Stimulated activated CD8-positive, alpha-beta memory T cell treated with anti-CD3 and anti-CD28 coated beads, Interleukin-4, amount 100 ng/mL, for 48 hours (primary cell): ENCODE measurements at regions not wholly inside any gene's neighbourhood (a gene's known extent, or its start where the extent isn't known, plus 50 kb on each side); places are given as distances from the start of the nearest gene placed in this dataset.
"Not testable (repeated sequence)": the region's sequence is repeated elsewhere in the genome, so short reads cannot be mapped to it uniquely, and the experiment has no call there.

Experiments
- DNase-seq: peaks from one replicate; pipeline ENCODE4 v3.0.0-alpha.2; 2020

GRCh38 chr7:85866540-85866939 lies 679.7 kb upstream of the SEMA3D start:
- DNase-seq, result no peak

DNA sequence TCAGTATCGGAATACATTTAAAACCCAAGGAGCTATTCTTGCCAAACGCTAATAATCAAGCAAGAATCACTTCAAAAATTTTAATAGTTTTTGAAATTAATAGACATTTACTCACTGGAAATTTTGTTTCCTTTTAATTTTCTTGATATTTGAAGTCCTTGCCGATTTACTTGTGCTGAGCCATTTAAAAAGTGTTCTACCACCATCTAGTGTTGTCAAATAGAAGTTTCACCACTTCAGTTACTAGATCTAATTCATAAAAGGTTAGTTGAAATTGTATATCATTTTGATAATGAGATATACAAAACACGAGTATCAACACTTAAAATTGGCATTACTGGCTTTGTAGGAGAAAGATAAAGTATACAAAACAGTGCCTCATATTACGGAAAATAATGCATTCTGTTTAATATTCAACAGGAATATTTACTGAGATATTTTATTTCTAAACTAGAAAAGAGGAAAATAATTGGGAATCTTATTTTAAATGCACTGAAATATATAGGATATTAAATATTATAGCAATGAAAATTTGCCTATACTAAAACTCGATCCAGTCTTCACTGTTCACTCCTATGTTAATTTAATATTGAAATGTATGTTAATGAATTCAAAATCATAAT lies 664.8 kb upstream of the SEMA3D start:
- DNase-seq, result no peak

DNA sequence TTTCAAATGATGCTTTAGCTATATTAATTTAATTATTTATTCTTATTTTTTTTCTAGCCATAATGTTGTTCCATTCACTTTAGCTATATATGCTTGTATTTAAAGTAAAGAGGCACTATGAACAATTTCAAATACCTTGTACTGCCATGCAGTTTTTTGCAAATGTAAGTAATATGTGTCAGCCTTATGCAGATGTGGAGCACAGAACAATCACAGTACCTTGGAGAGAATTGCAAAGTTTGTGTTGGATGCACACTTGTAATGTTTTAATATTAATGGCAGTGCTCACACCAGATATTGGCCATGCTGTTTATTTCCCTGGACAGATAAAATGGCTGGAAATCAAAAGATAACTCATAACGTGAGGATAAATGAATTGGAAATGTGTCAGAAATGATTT lies 663.5 kb upstream of the SEMA3D start:
- DNase-seq, result no peak

DNA sequence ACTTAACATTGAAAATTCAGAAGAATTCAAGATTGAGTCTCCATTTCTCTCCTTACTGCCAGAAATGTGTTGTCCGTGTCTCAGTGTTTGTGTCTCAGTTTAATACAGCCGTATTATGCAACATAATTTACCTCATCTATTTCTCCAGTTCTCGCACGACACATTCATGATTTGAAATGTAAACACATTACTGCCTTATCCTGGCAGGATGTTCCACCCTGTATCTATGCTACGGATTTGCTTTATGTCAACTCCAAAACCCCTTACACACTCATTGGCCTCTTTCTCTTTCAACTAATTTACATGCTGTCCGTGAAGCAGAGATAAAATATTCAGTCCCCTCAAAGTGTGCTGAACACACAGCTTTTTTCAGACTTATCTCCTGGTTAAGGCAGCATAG lies 653.7 kb upstream of the SEMA3D start:
- DNase-seq, result no peak

DNA sequence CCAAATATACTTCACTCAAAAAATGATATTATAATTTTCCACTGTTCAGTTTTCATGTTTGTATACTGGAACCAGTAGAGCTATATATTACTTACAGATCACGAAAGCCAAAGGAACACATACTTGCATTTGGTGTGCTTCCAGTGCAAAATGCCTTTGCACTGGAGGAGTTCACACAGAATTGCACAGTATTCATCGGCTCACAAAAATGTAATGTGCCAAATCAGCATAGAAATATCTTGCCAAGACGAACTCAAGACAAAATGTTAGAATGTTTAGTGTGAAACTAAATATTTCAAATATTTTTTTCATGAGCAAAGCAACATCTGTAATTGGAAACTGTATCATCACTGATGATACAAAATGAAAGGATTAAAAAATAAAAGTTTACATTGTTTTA lies 646.2 kb upstream of the SEMA3D start:
- no peak for DNase-seq

DNA sequence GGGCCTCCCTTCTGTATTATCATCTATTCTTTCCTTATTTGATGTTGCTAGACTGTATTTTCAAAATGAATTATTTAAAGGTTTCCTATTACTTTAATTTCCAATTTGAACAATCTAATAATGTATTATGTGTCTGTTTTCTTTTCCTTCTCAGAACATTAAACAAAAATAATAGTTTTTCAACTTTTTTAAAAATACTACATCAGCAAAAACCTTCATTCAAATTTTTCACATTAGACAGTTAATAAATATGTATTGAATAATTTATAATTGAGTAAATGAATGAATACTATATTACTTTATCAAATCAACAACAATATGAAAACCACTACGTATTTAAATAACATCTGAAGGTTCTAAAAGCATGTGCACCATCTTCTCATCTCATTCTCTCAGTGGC lies 644.1 kb upstream of the SEMA3D start:
- no peak for DNase-seq

GRCh38 chr7:85829817-85830432 lies 643.1 kb upstream of the SEMA3D start:
- no peak for DNase-seq

GRCh38 chr7:85829176-85829575 lies 642.3 kb upstream of the SEMA3D start:
- DNase-seq, result no peak

GRCh38 chr7:85828614-85829013 lies 641.8 kb upstream of the SEMA3D start:
- DNase-seq, result no peak

DNA sequence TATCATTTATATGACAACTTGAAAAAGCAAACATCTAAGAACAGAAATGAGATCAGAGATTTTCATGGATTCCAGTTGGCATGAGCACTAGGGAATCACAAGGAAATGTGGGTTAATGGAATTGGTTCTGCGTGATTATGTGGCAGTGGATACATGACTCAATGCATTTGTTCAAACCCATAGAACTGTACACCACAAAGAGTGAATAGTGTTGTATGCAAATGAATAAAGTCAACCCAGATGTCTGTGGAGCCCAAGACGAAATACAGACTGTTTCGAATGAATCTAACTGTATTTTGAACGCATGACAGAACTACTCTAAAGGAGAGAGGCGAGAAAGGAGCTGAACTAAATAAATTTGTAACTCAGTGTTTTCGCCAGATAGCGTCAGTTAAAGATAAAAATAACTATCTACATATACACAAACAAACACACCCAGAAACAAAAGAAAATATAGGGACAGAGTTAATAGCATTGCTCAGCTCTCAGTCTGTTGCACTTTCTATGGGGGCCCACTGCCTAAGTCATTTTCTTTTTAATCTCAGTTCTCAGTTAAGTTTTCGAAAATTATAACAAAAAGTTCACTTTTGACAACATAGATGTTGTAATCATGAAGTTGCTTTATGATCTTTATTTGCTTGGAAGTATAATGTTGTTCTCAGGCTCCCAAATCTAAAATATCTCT lies 636.7 kb upstream of the SEMA3D start:
- no peak for DNase-seq

GRCh38 chr7:85821926-85822325 lies 635.1 kb upstream of the SEMA3D start:
- DNase-seq, result no peak

DNA sequence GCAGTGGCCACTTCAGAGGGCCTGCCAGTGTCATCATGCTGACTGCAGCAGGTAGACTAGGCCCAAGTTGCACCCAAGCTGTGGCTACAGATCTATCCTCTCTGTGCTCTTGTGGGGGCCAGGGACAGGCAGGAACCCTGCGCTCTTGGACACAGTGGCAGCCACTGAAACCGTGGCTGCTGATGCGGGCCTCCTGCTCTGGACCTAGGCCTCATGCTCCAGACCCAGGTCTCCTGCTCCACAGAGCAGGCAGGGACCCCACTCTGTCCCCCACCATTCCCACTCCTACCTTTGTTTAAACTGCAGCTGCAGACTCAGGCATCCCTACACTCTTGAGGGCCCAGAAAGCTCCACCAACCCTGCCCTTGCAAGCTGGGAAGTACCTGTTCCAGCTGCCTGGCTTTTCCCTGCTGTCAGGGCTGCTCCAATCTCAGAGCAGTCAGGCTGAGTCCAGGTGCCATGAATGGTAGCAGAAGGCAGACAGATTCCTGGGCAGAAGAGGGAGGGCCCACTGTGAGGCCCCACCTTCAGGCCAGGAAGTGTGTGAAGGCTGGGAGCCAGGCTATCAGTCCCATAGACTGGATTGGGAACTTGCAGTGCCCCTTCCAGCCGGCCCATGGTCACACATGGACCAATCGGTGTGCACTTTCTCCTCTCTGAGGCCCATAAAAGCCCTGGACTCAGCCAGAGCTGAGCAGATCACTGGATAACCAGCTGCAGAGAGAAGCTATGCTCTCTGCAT lies 634.0 kb upstream of the SEMA3D start:
- no peak for DNase-seq

- DNase-seq, result no peak
Observed at GRCh38 chr7:85815526-85815925, 628.7 kb upstream of the SEMA3D start.

DNA sequence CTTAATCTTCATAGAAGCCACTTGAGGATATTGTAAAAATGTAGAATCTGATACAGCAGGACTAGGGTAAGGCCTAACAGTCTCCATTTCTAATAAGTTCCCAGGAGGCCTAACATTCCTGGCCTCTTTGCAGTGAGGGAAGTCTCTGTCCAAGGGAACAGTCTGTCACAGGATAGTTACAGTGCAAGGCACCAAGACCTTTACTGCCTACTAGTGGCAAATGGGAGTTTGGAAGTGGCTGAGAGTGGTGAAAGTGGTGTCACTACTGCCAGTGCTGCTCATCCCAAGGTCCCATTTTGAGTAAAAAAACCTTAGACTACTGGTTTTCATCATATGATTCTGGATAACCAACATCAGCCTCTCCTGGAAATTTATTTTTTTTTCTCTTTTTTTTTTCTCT lies 619.5 kb upstream of the SEMA3D start:
- no peak for DNase-seq

DNA sequence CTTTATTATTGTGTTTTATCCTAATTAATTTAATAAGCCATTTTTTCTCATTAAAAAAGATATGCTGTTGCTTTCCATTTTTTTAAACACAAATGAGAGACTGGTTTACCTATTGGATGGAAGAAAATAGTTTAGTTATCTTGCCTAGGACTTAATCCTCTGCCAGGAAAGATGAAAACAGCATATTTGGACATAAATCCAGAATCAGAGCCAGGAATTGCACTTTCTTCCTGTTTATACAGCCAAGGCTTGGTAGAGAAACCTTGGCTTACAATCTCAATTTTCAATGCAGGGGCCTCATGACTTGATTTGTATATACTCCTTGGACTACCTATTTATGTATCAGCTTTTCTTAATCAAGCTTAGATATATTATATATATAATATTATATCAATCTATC lies 618.8 kb upstream of the SEMA3D start:
- no peak for DNase-seq

GRCh38 chr7:85805249-85805648 lies 618.4 kb upstream of the SEMA3D start:
- no peak for DNase-seq

DNA sequence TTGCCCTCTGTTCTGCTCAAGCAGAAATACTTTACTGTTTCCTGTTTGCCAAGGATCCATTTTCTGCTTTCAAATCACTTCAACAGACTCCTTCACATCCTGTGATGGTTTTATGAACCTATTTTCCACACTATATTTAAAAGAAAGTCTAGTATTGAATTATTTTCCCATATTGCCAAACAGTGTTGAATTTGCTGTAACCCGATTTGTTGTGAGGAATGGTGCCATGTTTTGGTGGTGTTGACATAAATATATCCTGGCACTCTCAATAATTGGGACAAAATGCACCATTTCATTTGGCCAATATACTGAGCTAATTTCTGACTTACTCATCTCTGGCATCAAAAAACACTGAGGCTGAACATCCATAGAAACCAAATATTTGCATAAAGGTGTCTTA lies 615.4 kb upstream of the SEMA3D start:
- no peak for DNase-seq

GRCh38 chr7:85796956-85797355 lies 610.1 kb upstream of the SEMA3D start:
- DNase-seq, result no peak

DNA sequence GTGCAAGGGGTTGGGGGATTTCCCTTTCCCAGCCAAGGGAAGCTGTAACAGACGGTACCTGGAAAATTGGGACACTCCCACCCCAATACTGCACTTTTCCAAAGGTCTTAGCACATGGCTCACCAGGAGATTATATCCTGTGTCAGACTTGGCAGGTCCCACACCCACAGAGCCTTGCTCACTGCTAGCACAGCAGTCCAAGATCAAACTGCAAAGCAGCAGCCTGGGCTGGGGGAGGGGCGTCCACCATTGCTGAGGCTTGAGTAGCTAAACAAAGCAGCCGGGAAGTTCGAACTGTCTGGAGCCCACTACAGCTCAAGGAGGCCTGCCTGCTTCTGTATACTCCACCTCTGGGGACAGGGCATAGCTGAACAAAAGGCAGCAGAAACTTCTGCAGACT lies 604.2 kb upstream of the SEMA3D start:
- not testable (repeated sequence) for DNase-seq

DNA sequence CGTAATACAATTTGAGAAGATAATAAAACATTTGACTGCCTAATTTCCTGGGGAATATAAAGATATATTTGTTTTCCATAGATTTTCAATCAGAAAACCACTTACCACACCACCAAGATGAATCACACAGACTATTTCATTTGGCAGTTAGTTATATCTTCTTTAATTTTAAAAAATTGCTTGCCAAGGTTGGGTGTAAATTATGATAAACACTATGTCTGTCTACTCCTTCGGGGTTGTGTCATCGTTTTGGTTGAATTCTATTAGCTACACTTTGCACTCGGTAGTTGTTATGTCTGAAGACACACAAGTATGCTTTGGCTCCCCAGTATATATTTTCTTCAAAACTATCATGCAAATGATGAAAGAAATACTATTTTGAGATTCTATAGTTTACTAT lies 594.8 kb upstream of the SEMA3D start:
- no peak for DNase-seq

DNA sequence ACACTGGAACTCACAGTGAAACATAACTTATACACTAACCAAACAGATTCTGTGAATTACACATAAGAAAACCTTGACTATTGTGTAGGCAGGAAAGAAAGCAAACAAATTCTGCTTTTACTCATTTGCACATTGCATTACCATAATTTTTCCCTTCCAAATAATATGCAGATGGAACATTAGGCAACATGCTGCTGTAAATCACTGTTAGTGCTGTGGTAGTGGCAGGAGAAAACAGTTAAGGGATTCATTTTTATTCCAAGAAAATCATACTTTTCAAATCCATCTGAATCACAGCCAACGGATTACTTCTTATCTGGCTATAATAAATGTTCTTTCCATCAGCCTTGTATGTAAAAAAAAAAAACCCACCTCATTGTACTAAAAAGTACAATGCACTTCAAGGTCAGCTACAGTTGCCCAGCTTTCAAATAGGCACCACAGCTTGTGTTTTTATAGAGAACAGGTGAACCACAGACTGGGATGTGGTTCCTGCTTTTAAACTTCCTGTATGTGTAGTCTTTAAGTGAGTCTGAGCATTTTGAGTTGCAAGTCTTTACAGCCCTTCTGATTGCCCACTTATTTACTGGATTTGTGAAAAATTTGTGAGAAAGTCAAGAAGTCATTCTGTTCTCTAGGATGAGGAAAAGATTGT lies 590.0 kb upstream of the SEMA3D start:
- no peak for DNase-seq

- DNase-seq, result no peak
Observed at GRCh38 chr7:85775431-85775830, 588.6 kb upstream of the SEMA3D start.

DNA sequence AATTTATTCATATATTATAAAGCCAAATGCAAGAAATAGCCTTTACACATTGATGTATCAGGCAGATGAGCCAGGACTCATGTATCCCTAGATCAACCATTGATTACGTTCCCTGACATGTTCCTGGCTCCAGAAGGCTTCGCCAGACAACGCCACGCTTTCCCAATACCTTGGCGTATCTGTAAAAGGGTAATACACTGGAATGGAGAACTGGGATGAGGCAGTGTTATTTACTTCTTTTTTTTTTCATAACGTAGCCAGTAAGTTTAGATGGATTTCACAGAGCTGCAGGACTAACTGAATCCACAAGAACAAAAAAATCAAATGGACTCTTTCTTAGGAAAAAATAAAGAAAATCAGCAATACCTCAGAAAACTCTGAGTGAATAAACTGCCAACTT lies 588.1 kb upstream of the SEMA3D start:
- DNase-seq, result no peak
